ENCODE measurements at regions not wholly inside any gene's neighbourhood (a gene's known extent, or its start where the extent isn't known, plus 50 kb on each side); places are given as distances from the start of the nearest gene placed in this dataset.

DNA sequence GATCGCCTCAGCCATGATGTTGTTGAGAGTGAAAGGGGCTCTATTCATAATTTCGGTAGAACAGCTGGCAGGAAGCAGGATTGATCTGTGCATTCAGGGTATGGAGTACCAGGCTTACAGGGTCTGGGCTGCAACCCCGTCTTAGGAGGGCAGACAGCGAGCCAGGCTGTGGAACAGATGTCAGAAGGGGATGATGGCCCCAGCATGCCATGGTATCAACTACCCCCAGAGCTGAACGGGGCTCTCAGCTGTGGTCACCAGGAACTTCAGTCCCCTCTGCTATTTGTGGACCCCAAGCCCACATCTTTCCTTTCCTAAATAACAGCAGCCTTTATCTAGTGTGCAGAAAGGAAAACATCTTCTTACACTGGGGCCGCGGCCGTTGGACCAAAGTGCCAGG, 422.2 kb upstream of the SALL3 start:
- no peaks in the 10 kb centered on the region for H3K36me3 ChIP-seq (ENCODE audit: control insufficient read depth, insufficient read depth, low read length)
- H3K4me3 ChIP-seq (ENCODE audit: low read depth, low read length), result no peak overlapping the region
- no peak for DNase-seq (ENCODE audit: low read depth)
- H3K27me3 ChIP-seq (ENCODE audit: control insufficient read depth, insufficient read depth, low read length), result no peaks in the 10 kb centered on the region
- TF ChIP-seq, protein P1, sequence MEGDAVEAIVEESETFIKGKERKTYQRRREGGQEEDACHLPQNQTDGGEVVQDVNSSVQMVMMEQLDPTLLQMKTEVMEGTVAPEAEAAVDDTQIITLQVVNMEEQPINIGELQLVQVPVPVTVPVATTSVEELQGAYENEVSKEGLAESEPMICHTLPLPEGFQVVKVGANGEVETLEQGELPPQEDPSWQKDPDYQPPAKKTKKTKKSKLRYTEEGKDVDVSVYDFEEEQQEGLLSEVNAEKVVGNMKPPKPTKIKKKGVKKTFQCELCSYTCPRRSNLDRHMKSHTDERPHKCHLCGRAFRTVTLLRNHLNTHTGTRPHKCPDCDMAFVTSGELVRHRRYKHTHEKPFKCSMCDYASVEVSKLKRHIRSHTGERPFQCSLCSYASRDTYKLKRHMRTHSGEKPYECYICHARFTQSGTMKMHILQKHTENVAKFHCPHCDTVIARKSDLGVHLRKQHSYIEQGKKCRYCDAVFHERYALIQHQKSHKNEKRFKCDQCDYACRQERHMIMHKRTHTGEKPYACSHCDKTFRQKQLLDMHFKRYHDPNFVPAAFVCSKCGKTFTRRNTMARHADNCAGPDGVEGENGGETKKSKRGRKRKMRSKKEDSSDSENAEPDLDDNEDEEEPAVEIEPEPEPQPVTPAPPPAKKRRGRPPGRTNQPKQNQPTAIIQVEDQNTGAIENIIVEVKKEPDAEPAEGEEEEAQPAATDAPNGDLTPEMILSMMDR (IDR thresholded peaks at IDR 0.05; ENCODE audit: insufficient read depth, low read length, poor library complexity, severe bottlenecking), result no peak

DNA sequence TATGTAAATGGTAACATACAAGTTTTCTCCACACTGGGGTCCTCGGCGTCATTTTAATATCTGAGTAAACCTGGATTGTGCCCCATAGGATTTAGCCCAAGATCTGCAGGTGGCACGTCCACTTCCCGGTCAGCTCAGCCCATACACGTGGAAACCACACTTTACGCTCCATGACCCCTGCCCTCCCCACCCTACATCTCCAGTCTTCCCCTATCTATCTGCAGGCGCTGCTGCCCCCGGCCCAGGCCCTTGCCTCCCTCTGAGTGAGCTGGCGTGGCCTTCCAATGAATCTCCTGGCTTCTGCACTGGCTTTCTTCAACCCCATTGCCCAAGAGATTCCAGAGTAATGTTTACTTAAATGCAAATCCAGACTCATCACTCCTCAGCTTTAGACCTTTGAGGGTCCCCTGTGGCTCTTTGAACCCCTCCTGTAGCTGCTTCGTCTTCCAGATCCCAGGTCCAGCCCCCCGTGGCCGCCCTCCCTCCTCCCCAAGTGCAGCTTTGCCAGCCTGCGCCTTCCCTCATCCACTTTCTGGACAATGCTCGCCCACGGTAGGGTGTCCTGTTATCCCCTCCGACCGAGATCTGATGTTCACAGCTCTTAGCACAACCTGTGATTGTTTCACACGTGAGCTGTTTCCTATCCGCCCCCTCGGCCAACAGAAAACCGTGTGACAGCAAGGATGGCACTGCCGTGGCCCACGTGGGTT, 421.4 kb upstream of the SALL3 start:
- TF ChIP-seq, protein P1 (IDR thresholded peaks at IDR 0.05; ENCODE audit: insufficient read depth, low read length, poor library complexity, severe bottlenecking), result no peak
- no peaks in the 10 kb centered on the region for H3K36me3 ChIP-seq (ENCODE audit: control insufficient read depth, insufficient read depth, low read length)
- no peak for DNase-seq (ENCODE audit: low read depth)
- no peaks in the 10 kb centered on the region for H3K27me3 ChIP-seq (ENCODE audit: control insufficient read depth, insufficient read depth, low read length)
- H3K4me3 ChIP-seq (ENCODE audit: low read depth, low read length), result no peak overlapping the region

DNA sequence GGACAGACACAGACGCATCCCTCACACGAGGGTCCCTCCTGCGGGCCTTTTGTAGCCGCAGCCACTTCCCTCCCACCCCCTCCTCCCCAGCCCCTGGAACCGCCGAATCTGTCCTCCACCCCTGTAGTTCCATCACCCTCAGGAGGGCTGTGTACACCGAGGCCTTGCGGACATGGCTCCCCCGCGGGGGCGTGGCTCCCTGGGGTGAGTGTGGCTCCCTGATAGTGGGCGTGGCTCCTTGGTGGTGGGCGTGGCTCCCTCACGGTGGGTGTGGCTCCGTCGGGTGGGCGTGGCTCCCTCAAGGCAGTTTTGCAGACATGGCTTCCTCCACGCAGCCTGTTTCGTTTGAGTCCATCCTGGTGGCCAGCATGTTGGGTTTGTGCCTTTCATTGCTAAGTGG, 420.7 kb upstream of the SALL3 start:
- H3K36me3 ChIP-seq (ENCODE audit: control insufficient read depth, insufficient read depth, low read length), result no peaks in the 10 kb centered on the region
- no peaks in the 10 kb centered on the region for H3K27me3 ChIP-seq (ENCODE audit: control insufficient read depth, insufficient read depth, low read length)
- TF ChIP-seq, protein P1 (IDR thresholded peaks at IDR 0.05; ENCODE audit: insufficient read depth, low read length, poor library complexity, severe bottlenecking), result no peak
- H3K4me3 ChIP-seq (ENCODE audit: low read depth, low read length), result no peak overlapping the region
- no peak for DNase-seq (ENCODE audit: low read depth)

DNA sequence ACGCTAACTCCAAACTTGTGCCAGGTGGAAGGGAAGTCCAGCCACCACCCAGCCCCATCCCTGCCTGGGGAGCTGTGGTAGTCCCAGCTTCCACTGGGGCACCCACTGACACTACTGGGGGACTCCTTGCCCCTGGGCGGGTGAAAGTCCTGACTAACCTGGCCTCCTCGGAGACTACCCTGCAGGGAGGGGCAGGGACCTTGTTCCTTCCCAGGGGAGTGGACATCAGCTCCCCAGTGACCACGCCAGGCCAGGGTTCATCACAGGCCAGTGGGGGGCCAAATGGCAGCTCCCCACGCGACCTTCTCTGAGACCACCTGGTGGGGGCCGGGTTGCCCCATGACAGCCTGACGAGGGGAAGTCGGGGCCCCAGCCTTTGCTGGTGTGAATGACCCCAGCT, 420.0 kb upstream of the SALL3 start:
- DNase-seq (ENCODE audit: low read depth), result no peak
- H3K36me3 ChIP-seq (ENCODE audit: control insufficient read depth, insufficient read depth, low read length), result no peaks in the 10 kb centered on the region
- no peaks in the 10 kb centered on the region for H3K27me3 ChIP-seq (ENCODE audit: control insufficient read depth, insufficient read depth, low read length)
- no peak overlapping the region for H3K4me3 ChIP-seq (ENCODE audit: low read depth, low read length)
- TF ChIP-seq, protein P1 (IDR thresholded peaks at IDR 0.05; ENCODE audit: insufficient read depth, low read length, poor library complexity, severe bottlenecking), result no peak

DNA sequence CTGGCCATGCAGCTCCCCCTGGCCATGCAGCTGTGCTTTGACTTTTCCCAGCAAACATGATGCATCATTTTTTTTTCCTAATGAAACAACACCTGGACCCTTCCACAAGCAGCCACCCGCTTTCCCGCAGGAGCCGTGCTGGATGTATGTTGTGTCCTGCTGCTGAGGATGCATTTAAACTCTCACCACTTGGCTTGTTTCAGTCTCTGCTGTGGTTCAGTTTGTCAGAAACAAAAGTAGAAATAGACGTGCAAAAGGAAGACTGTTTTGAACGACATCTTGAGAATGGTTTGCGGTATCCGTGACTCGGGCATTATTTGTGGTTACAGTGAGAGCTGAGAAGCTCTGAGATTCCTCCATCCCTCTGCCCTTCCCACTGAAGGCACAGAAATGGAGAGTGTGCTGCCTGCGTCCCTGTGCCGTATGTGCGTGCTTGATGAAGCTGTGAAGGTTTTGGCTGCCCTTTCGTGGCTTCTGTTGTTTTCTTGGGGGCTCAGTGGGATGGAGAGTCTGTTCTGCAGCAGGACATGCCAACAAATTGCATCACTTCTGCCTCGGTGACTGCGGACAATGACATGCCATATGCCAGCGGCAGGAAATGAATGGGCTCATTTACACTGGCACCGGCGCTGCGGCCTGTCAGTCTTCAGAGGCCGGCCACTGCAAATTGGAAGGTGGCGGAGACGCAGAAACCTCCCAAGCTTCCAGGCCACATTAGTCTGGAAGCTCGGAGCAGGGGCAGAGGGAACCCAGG, 417.7 kb upstream of the SALL3 start:
- no peak for DNase-seq (ENCODE audit: low read depth)
- Histone ChIP-seq H3K4me3 (ENCODE audit: low read depth, low read length) (no peak overlapping the region), H3K36me3 (ENCODE audit: control insufficient read depth, insufficient read depth, low read length) (no peaks in the 10 kb centered on the region), H3K27me3 (ENCODE audit: control insufficient read depth, insufficient read depth, low read length) (no peaks in the 10 kb centered on the region)
- TF ChIP-seq, protein P1 (IDR thresholded peaks at IDR 0.05; ENCODE audit: insufficient read depth, low read length, poor library complexity, severe bottlenecking), result no peak
